ENCODE measurements at regions not wholly inside any gene's neighbourhood (a gene's known extent, or its start where the extent isn't known, plus 50 kb on each side); places are given as distances from the start of the nearest gene placed in this dataset.

- DNase-seq (no peak), ATAC-seq (ENCODE audit: low read depth in 2 of 2) (no peak)
- H3K4me3 Mint-ChIP-seq = no peak overlapping the region
- no peaks in the 10 kb centered on the region for H3K36me3 Mint-ChIP-seq
- H3K27me3 Mint-ChIP-seq = peaks cover 10 to 21% (median 19%) of the 10 kb centered on the region in 3 donors
- no peaks in the 10 kb centered on the region for H3K9me3 Mint-ChIP-seq
- H3K27ac Mint-ChIP-seq = peak overlapping the region in 1 of 6 donors; percentile 38
- H3K4me1 Mint-ChIP-seq = no peaks in the 10 kb centered on the region
These were observed 246.2 kb downstream of the LRFN2 start for GRCh38 chr6:40340957-40341356.

GRCh38 chr6:40340196-40340595, 247.0 kb downstream of the LRFN2 start:
- ATAC-seq (ENCODE audit: low read depth in 2 of 2) = no peak
- H3K4me1 Mint-ChIP-seq = no peaks in the 10 kb centered on the region
- H3K27ac Mint-ChIP-seq = no peak overlapping the region
- no peak overlapping the region for H3K4me3 Mint-ChIP-seq
- DNase-seq = no peak
- no peaks in the 10 kb centered on the region for H3K36me3 Mint-ChIP-seq
- H3K27me3 Mint-ChIP-seq = peaks cover 17 to 26% (median 21%) of the 10 kb centered on the region in 3 donors
- H3K9me3 Mint-ChIP-seq = no peaks in the 10 kb centered on the region

GRCh38 chr6:40338306-40338705, 248.9 kb downstream of the LRFN2 start:
- H3K27me3 Mint-ChIP-seq = peaks cover 31 to 39% (median 35%) of the 10 kb centered on the region in 3 donors
- H3K4me1 Mint-ChIP-seq = no peaks in the 10 kb centered on the region
- ATAC-seq (ENCODE audit: low read depth in 2 of 2) (no peak), DNase-seq (no peak)
- H3K4me3 Mint-ChIP-seq = no peak overlapping the region
- H3K36me3 Mint-ChIP-seq = no peaks in the 10 kb centered on the region
- no peaks in the 10 kb centered on the region for H3K9me3 Mint-ChIP-seq
- no peak overlapping the region for H3K27ac Mint-ChIP-seq

DNA sequence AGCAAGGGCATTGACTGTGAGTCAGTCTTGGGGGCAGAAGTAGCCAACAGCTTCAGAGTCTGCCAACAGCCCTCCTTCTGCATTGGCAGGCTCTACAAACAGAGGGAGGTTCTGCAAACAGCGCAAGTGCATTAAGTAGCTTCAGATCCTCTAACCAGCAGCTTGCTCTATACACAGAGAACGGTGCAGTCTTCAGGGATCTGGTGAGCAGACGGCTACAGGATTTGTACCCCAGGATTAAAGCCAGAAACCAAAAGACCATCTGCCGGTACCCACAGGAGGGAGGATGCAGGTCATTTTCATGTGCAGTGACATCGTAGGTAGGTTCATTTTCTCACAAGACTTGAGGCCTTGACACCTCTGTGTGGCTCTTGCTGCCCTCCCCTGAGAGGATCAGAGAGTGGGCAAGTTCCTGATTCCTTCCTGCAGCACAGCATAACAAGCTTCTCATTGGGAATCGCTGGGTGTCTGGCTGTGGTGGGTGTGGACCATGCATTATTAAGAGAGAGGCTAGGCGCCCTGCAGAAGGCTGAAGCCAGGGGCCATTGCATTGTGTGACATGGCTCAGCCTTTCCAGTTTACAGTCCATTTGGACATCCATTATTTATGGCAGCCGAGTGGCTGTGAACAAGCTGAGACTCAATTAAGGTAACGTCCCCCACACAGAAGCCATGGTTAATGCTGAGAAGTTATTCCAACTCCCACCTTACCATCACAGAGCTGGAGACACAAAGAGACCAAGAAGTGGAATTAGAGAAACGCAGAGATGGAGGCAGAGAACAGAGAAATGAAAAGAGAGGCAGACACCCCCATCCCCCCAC, 250.0 kb downstream of the LRFN2 start:
- H3K9me3 Mint-ChIP-seq = no peaks in the 10 kb centered on the region
- no peak for DNase-seq
- H3K4me1 Mint-ChIP-seq = no peaks in the 10 kb centered on the region
- H3K36me3 Mint-ChIP-seq = no peaks in the 10 kb centered on the region
- H3K27ac Mint-ChIP-seq = no peak overlapping the region
- H3K4me3 Mint-ChIP-seq = no peak overlapping the region
- ATAC-seq (ENCODE audit: low read depth in 2 of 2) = no peak
- peaks cover 36 to 48% (median 36%) of the 10 kb centered on the region in 3 donors for H3K27me3 Mint-ChIP-seq

DNA sequence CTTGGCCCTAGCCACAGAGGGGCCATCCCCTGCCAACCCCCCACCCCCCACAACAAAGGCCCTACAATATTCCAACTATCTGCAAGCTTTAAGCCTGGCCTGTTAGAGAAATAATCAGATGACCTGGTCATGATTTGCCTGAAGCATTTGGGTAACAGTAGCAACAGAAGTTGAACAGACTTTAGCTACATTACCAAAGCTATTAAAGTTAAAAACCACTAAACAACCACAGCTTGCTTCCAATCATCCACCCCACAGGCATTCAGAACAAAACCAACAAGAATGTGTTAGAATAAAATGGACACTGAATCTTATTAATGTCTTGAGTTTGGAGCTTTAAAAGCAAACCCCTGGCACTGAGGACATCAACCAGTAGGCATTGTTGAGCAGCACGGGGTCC, 250.9 kb downstream of the LRFN2 start:
- Mint-ChIP-seq H3K36me3 (no peaks in the 10 kb centered on the region), H3K9me3 (no peaks in the 10 kb centered on the region), H3K4me1 (no peaks in the 10 kb centered on the region), H3K4me3 (no peak overlapping the region), H3K27ac (no peak overlapping the region), H3K27me3 (peaks cover 36 to 53% (median 45%) of the 10 kb centered on the region in 3 donors)
- ATAC-seq (ENCODE audit: low read depth in 2 of 2) = no peak
- no peak for DNase-seq

GRCh38 chr6:40334496-40335270, 252.5 kb downstream of the LRFN2 start:
- Mint-ChIP-seq H3K9me3 (no peaks in the 10 kb centered on the region), H3K36me3 (no peaks in the 10 kb centered on the region), H3K4me1 (no peaks in the 10 kb centered on the region), H3K4me3 (no peak overlapping the region), H3K27ac (no peak overlapping the region), H3K27me3 (peaks cover 42 to 53% (median 50%) of the 10 kb centered on the region in 3 donors)
- ATAC-seq (ENCODE audit: low read depth in 2 of 2) (no peak), DNase-seq (no peak)

DNA sequence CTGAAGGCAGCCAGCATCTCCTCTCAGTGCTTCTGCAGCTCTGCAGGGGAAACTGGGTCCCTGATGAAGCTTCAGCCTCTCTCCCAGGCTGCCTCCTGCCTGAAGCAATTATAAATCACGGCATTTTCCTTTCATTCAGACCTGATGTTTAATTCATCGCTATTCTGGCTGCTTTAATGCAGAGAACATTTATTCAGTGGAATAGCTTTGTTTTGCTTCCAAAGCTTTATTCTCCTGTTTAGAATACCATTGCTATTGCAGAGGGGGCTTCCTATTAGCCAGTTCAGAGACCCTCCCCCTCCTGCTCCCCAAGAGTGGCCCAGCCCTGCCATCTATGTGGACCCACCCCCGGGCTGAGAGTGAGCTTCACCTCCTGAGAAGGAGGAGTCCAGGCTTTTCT, 255.6 kb downstream of the LRFN2 start:
- H3K36me3 Mint-ChIP-seq = no peaks in the 10 kb centered on the region
- no peak overlapping the region for H3K4me3 Mint-ChIP-seq
- no peaks in the 10 kb centered on the region for H3K9me3 Mint-ChIP-seq
- peaks cover 45 to 60% (median 50%) of the 10 kb centered on the region in 3 donors for H3K27me3 Mint-ChIP-seq
- no peak for DNase-seq
- no peaks in the 10 kb centered on the region for H3K4me1 Mint-ChIP-seq
- no peak overlapping the region for H3K27ac Mint-ChIP-seq
- ATAC-seq (ENCODE audit: low read depth in 2 of 2) = no peak

DNA sequence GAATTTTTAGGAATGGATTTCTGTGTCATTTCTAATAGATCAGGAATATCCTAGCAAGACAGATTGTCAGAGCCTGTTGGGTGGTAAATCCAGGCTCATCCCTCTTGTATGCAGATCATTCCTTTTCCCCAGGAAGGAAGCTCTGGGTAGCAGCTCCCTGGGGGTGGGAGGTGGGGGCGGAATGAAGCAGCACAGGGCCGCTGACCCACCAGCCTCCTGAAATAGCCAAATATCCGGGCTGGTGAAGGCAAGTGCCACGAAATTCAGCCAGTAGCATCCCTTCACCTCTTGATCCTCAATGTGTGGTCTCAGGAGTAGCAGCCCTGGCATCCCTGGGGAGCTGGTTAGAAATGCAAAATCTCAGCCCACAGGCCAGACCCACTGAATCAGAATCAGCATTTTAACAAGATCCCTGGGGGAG, 256.9 kb downstream of the LRFN2 start:
- Mint-ChIP-seq H3K4me3 (no peak overlapping the region), H3K9me3 (peaks cover 0 to 2% (median 0%) of the 10 kb centered on the region in 7 donors), H3K4me1 (peaks cover 0 to 3% (median 0%) of the 10 kb centered on the region in 3 donors), H3K27ac (no peak overlapping the region), H3K36me3 (no peaks in the 10 kb centered on the region), H3K27me3 (peaks cover 36 to 73% (median 52%) of the 10 kb centered on the region in 3 donors)
- ATAC-seq (ENCODE audit: low read depth in 2 of 2) (no peak), DNase-seq (no peak)

DNA sequence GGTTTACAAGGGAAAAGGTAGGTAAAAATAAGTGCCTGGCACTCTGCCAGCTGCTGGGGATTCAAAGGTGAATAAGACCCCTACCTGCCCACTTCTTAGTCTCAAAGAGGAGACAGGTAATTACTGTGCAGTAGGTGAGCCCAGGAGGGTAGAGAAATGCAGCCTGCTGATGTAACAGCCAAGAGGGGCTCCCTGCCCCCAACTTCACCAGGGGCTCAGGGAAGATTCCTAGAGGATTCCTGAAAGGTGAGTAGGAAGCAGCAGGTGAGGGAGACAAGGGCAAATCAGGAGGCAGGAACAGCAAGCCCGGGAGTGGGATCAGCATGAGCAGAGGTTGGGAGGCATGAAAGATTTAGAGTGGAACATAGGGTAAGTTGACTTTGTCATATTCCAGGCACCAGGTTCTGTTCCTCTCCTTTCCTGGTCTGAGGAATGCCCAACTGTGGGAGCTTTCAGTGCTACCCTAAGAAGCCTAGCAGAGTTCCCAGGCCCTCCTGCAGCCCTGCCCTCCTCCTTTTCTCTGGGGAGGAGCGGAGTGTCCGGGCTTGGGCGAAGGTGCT, 258.1 kb downstream of the LRFN2 start:
- Mint-ChIP-seq H3K9me3 (peaks cover 0 to 2% (median 0%) of the 10 kb centered on the region in 7 donors), H3K4me1 (peaks cover 0 to 3% (median 0%) of the 10 kb centered on the region in 3 donors), H3K27me3 (peaks cover 24 to 71% (median 48%) of the 10 kb centered on the region in 3 donors), H3K4me3 (no peak overlapping the region), H3K27ac (no peak overlapping the region), H3K36me3 (no peaks in the 10 kb centered on the region)
- ATAC-seq (ENCODE audit: low read depth in 2 of 2) (no peak), DNase-seq (no peak)

- H3K4me1 Mint-ChIP-seq = peaks cover 0 to 3% (median 0%) of the 10 kb centered on the region in 3 donors
- no peak overlapping the region for H3K4me3 Mint-ChIP-seq
- DNase-seq (peak; percentile 5), ATAC-seq (ENCODE audit: low read depth in 2 of 2) (no peak)
- H3K27ac Mint-ChIP-seq = no peak overlapping the region
- H3K27me3 Mint-ChIP-seq = peaks cover 22 to 66% (median 52%) of the 10 kb centered on the region in 3 donors
- H3K9me3 Mint-ChIP-seq = peaks cover 0 to 2% (median 0%) of the 10 kb centered on the region in 7 donors
- H3K36me3 Mint-ChIP-seq = no peaks in the 10 kb centered on the region
These were observed 258.7 kb downstream of the LRFN2 start for GRCh38 chr6:40328386-40328985.

DNA sequence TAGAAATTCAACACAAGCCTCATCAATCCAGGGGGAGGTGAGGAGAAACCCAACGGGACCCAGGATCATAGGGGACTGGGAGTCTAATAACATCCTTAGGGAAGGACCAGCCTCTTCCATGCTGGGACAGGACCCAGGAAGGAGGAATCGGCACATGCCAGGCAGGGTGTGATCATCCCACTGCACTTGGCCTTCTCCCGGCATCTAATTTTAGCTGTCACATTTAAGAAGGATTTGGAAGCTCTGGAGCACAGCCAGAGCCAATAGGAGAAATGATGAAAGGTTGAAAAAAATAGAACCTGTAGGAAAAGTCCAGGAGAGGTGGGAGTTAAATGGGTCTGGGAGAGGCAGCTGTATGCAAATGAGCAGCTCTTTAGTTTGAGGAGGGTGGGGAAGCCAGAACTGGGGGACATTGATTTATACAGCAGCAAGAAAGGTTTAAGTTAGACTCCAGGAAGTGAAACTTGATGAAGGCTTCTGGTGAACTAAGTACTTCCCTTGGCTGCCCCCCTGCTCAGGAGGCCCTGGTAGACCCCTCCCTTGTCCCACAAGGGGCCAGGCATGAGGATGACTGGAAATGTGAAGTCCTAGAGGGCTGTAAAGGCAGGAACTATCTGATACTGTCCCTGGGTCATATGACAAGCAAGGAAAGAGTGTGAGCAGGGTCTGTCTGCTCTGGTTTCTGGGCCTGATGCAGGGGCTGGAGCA, 260.3 kb downstream of the LRFN2 start:
- Mint-ChIP-seq H3K36me3 (no peaks in the 10 kb centered on the region), H3K4me1 (peaks cover 0 to 3% (median 0%) of the 10 kb centered on the region in 3 donors), H3K4me3 (no peak overlapping the region), H3K27me3 (peaks cover 25 to 68% (median 65%) of the 10 kb centered on the region in 3 donors), H3K27ac (peak overlapping the region in 1 of 6 donors; percentile 67), H3K9me3 (peaks cover 0 to 2% (median 0%) of the 10 kb centered on the region in 7 donors)
- ATAC-seq (ENCODE audit: low read depth in 2 of 2) (no peak), DNase-seq (no peak)

DNA sequence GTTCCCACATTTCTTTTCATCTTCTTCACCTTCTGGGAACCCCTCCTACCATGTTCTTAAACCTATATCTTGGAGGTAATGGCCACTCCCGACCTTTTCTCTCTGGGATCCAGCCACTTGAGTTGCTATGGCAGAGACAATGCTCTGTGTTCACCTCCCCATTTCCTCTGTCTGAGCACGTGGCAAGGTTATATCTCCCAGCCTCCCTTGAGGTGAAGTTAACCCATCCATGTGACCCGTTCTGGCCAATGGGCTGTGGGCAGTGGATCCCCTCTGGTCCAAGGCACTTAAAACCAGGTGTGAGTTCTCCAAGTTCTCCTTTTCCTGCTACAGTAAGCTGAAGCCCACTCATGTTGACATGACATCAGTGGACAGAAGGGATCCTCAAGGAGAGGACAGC, 261.4 kb downstream of the LRFN2 start:
- DNase-seq (no peak), ATAC-seq (ENCODE audit: low read depth in 2 of 2) (no peak)
- Mint-ChIP-seq H3K27ac (no peak overlapping the region), H3K9me3 (peaks cover 0 to 2% (median 0%) of the 10 kb centered on the region in 7 donors), H3K4me3 (no peak overlapping the region), H3K36me3 (no peaks in the 10 kb centered on the region), H3K27me3 (peaks cover 31 to 75% (median 63%) of the 10 kb centered on the region in 3 donors), H3K4me1 (peaks cover 0 to 3% (median 0%) of the 10 kb centered on the region in 3 donors)

DNA sequence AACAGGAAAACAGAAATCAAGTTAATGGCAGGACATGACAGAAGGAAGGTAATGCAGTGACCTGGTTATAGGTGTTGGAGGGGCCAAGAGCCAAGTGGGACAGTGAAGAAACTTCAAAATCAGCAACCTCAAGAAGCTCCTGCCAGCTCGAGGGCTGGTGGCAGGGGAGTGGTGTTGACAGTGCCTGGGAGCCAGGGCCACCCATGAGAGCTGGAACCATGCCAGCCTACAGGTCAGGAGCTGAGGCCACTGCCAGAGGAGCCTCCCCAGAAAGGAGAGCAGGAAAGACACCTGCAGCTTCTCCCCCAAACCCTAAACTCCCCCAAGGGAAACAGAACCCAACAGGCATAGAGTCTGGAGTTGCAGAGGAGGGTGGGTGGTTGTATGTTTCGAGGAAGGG, 262.1 kb downstream of the LRFN2 start:
- DNase-seq (no peak), ATAC-seq (ENCODE audit: low read depth in 2 of 2) (no peak)
- H3K27me3 Mint-ChIP-seq = peaks cover 30 to 78% (median 70%) of the 10 kb centered on the region in 3 donors
- H3K36me3 Mint-ChIP-seq = no peaks in the 10 kb centered on the region
- no peak overlapping the region for H3K4me3 Mint-ChIP-seq
- H3K9me3 Mint-ChIP-seq = peaks cover 0 to 3% (median 2%) of the 10 kb centered on the region in 7 donors
- H3K27ac Mint-ChIP-seq = peak overlapping the region in 1 of 6 donors; percentile 80
- peaks cover 0 to 3% (median 0%) of the 10 kb centered on the region in 3 donors for H3K4me1 Mint-ChIP-seq
